Neural progenitor cell (in vitro differentiated cells): ENCODE measurements at regions not wholly inside any gene's neighbourhood (a gene's known extent, or its start where the extent isn't known, plus 50 kb on each side); places are given as distances from the start of the nearest gene placed in this dataset.

Experiments
- EZH2 ChIP-seq: fragments of 200-600 bp; sonication (generic); IDR thresholded peaks from 2 replicates; pipeline ENCODE4 v1.6.1; 2017; ENCODE audit warnings: antibody characterized with exemption, mild to moderate bottlenecking, moderate library complexity
- EZH2phosphoT487 ChIP-seq: fragments of 200-600 bp; sonication (generic); IDR thresholded peaks from 2 replicates; pipeline ENCODE4 v1.6.1; 2017; ENCODE audit warnings: antibody characterized with exemption
- TF ChIP-seq, protein P1 (sequence below): fragments of 200-600 bp; sonication (generic); IDR thresholded peaks from 2 replicates; pipeline ENCODE4 v1.5.1; 2017; ENCODE audit warnings: antibody characterized with exemption, mild to moderate bottlenecking

DNA sequence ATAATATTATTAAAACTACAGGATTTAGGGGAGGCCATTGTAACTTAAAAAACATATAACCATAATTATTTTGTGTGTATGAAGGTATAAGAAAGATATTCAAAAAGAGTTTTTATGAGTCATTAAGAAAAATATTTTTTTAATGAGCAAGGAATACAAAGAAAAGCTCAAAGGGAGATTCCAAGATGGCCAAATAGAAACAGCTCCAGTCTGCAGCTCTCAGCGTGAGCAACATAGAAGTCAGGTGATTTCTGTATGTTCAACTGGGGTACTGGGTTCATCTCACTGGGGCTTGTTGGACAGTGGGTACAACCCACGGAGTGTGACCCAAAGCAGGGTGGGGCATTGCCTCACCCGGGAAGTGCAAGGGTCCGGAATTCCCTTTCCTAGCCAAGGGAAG, 336.1 kb downstream of the TBL1XR1 start:
- TF ChIP-seq, protein P1, sequence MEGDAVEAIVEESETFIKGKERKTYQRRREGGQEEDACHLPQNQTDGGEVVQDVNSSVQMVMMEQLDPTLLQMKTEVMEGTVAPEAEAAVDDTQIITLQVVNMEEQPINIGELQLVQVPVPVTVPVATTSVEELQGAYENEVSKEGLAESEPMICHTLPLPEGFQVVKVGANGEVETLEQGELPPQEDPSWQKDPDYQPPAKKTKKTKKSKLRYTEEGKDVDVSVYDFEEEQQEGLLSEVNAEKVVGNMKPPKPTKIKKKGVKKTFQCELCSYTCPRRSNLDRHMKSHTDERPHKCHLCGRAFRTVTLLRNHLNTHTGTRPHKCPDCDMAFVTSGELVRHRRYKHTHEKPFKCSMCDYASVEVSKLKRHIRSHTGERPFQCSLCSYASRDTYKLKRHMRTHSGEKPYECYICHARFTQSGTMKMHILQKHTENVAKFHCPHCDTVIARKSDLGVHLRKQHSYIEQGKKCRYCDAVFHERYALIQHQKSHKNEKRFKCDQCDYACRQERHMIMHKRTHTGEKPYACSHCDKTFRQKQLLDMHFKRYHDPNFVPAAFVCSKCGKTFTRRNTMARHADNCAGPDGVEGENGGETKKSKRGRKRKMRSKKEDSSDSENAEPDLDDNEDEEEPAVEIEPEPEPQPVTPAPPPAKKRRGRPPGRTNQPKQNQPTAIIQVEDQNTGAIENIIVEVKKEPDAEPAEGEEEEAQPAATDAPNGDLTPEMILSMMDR, result no peak
- TF ChIP-seq EZH2 (no peak), EZH2phosphoT487 (no peak)
